DMS53 treated with DMSO at 0.1 percent for 48 hours (cell line): ENCODE measurements at regions not wholly inside any gene's neighbourhood (a gene's known extent, or its start where the extent isn't known, plus 50 kb on each side); places are given as distances from the start of the nearest gene placed in this dataset.
A peak's percentile ranks its signal among the peaks of the same experiment; 100 is the strongest.

Experiments used
- DNase-seq: peaks from one replicate; lab custom pipeline; 2025; ENCODE audit not compliant: unreplicated experiment; lab: John Stamatoyannopoulos, UW

DNA sequence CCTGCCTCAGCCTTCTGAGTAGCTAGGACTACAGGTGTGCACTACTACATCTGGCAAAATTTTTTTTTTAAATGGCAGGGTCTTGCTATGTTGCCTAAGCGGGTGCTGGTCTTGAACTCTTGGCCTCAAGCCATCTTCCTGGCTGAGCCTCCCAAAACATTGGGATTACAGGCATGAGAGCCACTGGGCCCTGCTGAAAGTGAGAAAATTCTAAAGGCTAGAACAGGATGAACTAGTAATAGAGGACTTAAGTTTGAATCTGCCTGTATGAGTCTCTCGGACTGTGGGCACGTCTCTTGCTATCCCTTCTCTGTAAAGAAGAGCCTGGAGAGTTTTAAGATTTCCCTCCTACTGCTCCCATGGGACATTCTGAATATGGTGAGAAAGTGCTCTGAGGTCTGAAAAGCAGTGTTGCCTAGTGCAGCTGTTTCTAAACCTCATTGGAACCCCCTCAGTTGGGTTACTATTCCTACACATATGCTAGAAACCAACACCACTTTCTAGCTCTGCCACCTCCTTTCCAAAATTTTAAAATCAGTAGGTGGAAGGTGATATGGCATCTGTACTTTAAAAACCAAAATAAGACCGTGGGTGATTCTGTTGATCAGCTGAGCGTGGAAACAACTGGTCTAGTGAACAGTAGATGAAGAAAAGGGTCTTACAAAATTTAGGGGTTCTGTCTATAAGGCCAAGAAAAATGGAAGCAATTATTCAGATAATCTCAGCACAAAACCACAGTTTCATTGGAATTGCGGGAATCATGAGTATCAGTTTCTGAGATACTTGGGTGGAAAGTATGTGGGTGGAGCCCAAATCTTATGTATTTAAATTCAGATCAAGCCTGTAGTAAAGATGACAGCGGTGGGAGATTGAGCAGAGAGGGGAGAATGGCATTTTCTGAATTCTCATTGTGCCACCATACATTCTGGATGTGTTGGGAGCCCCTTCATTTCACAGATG lies 259.8 kb upstream of the CXCR4 start:
- no peak for DNase-seq

DNA sequence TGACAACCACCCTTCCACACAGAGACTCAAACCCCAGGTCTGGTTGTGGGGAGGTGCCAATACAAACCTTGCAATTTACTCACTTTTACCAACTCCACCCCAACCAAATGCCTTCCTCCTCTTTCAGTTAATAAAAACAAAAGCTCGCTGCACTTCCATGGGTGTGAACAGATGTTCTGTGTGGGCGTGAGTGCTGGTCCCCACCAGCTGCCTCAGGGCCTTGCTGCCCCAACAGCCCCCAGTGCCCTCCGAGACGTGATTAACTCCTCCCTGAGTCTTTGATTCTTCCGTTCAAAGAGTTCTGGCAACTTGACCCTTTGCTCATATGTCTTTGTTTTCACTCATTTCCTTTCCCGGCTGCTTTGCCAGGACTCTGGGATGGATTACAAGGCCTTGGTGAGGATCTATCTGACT lies 258.9 kb upstream of the CXCR4 start:
- DNase-seq = no peak

DNA sequence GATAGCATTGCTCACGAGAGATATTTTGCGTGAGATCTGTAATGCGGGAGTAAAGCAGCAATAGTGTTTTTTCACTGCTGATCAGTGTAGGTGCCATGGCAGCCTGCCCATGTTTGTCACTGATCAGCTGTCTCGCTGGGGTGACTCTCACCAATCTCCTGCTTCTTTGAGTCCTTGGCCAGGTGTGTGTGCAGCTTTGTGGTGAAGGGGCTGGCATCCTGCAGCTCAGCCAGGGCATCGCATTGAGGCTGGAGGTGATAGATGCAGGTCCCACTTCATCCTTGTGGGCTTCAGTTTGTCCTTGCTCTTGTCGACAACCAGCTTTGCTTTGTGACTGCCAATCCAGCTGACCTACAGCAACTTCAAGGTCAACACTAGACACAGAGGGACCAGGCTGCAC lies 258.3 kb upstream of the CXCR4 start:
- no peak for DNase-seq

DNA sequence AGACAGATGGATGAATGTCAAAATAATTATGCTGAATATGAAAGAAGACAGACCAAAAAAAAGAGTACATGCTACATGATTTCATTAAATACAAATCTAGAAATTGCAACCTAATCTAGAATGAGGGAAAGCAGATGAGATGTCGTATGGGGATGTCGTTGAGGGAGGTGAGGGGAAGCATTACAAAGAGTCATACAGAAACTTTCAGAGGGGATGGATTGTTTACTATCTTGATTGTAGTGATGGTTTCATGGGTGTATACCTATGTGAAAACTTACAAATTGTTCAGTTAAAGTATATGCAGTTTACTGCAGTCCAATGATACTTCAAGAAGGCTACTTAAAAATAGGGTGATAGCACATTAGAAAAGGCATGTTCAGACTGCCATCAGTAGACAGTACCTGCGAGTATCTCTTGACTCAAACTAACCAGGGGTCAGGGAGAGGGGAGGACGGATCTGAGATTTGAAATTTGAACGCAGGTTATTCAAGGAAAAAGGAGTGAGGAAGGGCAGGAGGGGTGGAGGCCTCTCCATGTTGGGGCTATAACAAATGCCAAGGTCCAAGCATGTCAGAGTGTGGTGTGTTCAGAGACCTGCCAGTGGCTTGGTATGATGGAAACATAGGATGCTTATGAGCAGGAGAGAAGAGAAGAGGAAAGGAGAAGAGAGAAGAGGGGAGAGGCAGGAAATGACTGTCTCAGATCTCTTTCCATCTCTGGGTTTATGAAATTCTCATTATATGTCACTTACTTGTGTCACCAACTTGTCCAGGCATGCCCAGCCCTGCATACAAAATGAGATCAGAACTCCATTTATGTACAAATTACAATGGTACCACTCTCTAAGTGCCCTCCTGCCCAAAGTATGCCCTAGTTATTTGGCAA lies 257.3 kb upstream of the CXCR4 start:
- DNase-seq = no peak

DNA sequence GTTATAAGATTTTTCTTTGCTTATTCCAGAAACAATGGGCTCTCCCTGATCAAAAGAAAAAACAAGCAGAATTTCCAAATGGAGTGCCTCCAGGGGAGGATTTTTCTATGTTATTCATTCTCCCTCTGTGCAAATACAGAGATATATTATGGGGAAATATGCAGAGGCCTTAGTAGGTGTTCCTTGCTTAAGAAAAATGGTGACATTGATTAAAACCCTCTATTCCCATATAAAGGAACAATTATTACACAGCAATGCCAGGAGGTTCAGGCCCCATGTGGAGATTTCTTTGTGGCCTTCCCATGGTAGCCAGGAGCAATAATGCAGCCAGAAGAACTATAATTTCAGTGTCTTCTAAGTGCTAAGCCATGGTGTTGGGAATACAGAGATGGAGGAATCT lies 255.9 kb upstream of the CXCR4 start:
- no peak for DNase-seq

DNA sequence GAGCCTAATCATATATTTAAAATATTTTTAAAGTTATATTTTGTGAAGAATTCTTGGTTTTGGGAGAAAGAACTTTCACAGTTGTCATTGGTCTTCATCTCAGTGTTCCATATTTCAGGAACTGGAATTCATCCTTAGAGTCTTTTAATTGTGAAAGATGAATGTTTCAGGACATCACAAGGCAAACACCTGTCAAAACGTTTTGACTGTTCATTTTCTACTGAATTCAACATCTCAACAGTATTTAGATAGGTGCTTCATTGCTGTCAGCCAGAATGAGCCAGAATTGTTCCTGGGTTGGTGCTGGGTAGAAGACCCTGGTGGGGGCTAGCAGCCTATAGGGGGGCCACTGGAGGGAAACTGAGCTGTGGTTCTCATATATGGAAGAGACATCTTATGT lies 255.1 kb upstream of the CXCR4 start:
- no peak for DNase-seq

DNA sequence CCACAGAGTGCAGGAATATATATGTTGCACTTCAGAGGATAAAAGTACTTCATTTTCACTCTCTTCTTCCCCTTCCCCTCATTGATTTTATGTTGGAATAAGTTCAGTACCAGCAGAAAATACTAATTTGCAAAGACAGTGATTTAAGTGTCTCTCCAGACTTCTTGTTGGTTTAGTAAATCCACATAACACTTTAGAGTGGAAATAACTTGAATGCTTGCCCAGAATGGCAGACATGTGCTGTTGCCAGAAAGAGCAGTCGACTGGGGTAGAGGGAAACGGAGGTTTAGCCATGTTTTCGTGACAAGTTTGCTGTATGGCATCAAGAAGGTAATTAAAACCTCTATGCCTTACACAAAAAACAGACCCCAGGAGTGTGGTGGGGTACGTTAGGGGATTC lies 246.0 kb upstream of the CXCR4 start:
- DNase-seq = no peak

DNA sequence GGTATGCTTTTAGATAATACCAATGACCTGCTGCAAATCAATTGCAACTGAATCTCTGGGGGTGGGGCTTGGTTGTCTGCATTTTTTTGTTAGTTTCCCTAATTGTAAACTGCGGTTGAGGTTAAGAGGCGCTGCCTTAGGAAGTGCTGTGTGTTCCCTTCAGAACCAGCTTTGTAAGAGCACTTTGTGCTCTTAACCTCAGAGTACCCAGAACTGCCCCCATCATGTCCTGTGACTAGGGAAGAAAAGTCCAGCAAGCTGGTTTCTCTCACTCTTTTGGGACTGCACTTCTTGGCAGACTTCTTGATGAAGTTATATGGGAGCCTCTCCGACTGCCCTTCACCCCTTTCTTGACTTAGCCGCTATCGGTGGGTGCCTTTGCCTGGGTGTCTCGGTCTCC lies 245.5 kb upstream of the CXCR4 start:
- no peak for DNase-seq

DNA sequence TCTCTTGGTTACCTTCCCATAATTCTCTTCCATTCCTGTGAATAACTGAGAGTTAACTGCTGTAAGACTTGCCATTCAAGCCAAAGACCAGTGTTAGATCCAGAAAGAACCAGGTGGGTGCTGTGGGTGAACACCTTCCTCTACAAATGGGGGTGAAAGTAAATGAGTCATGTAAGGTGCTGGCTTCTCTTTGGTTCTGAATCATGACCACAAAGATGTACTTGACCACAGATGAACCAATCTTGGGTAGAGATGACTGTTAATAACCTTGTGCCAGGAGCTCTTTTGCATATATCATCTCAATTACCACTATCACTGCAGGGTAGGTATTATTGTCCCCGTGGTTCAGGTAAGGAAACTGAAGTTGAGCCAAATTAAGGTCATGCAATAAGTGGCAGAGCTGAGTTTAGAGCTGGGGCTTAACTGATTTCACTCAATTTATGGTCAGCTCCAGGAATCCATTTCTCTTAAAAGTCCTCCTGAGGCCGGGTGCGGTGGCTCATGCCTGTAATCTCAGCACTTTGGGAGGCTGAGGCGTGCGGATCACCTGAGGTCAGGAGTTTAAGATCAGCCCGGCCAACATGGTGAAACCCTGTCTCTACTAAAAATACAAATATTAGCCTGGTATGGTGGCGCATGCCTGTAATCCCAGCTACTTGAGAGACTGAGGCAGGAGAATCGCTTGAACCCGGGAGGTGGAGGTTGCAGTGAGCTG lies 244.9 kb upstream of the CXCR4 start:
- DNase-seq = no peak

DNA sequence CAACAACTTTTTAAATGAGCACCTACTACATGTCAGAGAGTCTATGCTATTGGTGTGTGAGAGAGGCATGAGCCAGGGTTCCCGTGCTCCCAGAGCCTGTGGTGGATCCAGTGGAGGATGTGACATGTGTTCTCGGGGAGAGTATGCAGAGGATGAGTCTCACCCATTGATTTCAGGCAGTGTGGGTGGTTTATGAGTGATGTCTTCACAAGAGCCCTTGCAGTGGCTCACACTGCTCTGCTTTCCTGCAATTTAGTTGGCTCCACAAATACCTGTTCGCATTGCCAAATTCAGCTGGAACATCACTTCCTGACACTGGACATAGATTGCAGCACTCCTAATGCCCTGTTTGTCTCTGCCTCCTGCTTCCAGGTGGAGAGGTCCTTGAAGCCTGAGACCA lies 243.6 kb upstream of the CXCR4 start:
- peak; percentile 48 for DNase-seq

DNA sequence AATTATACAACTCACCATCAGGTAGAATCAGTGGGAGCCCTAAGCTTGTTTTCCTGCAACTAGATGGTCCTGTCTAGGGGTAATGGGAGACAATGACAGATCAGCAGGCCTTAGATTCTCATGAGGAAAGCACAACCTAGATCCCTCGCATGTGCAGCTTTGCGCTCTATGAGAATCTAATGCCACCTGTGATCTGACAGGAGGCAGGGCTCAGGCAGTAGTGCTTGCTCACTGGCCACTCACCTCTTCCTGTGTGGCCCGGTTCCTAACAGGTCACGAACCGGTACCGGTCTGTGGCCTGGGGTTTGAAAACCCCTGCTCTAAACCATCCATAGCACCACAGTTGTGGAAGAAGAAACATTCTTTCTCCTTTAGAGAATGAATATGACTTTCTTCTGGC lies 242.8 kb upstream of the CXCR4 start:
- no peak for DNase-seq

DNA sequence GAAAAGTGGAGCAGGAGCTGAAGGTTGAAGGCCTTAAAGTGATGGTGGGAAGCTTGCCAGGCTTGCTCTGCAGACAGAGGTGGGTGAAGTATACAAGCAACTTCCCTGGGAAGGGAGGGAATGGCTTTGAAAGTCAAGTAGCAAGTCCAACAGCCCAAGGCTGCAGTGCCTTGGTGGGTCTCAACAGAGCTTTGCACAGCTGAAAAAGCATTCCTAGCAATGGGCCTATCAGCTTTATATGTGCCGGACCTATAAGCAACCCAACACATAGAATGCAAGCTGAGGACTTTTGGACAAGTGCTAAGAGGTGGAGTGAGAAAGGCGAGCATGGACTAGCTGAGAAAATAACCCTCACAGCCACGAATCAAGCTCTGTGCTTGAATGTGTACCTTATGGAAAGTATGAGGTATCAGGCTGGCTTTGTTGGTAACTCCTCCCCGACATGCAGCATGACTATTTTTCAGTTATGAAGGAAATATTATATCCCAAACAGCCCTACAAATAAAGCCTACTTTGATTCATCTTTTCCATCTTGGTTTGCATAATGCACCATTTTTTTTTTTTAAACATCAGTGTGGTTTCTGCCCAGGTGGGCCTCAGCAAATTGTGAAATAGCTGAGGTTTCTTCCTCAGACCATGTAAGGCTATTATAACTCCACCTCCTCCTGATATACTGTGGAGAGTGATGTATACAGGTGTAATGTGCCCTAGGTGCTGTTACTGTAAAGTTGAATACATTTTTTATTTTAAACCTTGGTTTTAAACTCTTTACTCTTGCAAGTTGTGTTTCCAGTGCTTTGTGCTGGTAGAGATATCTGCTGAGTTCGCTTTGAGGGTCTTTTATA lies 241.4 kb upstream of the CXCR4 start:
- no peak for DNase-seq

DNA sequence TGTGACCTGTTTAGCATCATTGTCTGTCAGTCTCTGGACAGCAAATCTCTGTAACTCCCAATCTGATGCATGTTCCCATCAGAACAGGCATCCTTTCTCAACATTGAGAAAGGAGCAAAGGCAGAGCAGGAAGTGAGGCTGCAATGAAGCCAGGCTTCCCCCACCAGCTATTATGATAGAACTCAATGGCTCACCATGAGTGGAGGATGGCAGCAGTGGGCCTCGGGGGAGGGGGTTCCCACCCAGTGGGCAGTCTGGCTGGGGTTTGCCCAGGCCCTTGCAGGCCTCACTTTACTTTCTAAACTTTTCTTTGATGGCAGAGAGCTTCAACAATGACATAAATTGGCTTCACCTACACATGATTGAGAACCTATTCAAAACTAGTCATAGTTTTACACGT lies 240.6 kb upstream of the CXCR4 start:
- DNase-seq = no peak

DNA sequence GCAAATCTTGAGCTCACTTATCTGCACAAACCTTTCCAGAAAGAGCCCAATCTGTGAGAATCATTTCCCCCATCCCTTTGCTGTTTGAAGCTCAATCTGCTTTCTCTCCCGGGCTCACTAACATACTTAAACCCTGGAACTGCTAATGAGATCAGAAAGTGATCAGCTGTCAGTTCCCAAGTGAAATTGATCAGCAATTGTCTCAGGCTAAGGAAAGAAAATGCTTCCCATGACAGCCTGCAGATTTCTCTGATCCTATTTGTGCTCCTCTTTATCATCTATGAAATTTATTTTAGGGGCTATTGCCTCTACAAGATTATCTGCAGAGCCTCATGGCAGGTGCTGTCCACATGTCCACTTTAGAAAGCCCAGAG lies 239.0 kb upstream of the CXCR4 start:
- no peak for DNase-seq

DNA sequence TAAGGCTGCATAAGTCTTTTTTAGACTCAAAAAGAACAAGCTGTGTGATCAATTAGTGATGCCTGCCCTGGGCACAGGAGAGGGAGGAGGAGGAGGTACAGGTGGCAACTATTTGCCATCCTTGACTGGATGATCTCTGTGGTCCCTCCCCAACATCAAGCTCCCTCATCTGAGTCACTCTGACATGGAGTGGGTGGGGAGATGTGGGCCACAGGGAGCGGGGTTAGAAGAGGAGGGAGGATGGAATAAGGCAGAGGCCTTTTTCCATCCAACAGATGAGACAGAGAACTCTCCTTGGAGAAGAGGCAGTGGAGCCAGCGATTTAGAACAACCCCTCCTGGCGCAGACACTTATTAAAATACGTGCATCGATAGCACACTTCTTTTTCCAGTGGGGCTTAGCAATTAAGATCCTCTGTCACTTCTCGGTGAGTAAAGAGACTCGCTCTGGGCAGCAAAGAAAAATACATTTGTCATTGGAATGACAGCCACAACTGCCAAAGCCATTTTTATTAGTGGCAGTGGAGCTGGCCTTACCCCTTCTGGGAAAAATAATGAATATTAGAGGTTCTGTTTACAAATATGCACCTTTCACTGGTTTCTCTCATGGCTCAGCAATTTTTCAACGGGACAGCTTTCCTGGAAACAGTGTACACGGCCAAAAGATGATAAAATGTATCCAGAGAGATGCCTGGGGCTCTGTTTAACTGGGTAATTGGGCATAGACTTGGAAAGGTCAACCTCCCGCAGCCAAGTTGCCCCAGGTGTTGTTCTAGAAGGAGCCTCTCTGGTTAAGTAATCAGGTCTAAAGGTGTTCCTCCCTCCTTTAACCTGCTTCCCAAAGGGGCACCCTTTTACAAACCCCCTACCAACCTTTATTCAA lies 238.4 kb upstream of the CXCR4 start:
- DNase-seq = no peak

DNA sequence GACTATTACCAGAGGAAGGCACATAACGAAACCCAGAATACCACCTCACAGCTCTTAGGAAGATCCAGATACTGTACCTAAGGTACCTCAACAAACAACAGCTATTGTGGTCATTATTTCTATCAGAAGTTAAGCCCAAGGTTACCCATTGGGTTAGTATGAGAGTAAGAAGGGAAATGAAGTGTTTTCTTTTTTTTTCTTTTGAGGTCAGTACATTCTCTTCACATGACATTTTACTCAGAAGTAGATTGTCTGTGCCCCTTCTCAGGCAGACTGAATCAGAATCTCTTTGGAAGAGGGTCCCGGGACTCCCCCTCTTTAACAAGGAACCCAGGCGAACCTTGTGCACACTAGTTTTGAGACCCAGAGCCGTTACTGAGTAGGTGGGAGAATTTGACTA lies 233.7 kb upstream of the CXCR4 start:
- no peak for DNase-seq

DNA sequence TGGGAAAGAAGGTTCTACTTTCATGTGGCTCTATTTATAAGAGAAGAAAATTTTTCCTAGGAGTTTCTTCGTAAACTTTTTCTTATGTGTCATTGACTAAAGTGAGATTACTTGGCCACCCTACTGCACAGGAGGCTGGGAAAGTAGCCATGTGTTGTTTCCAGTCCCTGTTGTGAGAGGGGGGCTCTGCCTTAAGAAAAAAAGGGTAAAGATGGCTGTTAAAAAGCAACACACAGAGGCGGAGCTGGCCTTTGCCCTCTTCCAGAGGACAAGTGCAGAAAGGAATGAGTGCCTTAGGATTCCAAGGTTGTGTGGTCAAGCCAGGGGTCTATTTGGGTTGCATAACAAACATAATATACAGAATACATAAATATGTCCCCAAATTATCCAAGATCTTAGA lies 230.0 kb upstream of the CXCR4 start:
- no peak for DNase-seq

DNA sequence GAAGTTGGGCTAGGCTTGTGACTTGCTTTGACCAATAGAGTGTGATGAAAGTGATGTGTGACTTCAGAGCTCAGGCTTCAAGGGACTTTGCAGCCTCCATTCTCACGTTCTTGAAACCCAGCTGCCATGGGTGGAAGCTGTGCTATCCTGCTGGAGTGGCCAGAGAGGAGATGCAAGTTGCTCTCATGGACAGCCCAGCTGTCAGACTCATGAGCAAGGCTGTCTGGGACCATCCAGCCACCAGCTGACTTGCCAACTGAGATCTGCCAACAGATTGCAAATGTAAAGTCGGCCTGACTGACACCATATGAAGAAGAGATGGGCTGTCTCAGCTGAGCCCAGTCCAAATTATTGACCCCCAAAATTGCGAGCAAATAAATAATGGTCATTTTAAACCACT lies 226.4 kb upstream of the CXCR4 start:
- no peak for DNase-seq

DNA sequence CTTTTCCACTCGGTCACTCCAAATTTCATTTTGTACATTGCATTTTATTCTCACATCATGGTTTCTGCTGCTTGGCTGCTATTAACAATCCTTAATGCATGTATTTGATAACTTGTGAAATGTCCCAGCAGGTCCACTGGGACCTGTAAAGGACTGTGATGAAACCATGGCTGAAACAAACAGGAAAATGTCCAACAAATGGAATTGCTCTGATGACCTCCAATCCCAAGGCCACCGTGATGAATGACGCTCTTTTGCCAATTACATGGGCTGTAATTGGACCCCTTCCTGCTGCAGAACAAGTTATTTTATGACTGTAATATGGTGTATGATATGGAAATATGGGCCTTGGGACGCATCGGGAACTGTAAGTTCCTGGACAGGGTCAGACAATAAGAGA lies 224.2 kb upstream of the CXCR4 start:
- no peak for DNase-seq

DNA sequence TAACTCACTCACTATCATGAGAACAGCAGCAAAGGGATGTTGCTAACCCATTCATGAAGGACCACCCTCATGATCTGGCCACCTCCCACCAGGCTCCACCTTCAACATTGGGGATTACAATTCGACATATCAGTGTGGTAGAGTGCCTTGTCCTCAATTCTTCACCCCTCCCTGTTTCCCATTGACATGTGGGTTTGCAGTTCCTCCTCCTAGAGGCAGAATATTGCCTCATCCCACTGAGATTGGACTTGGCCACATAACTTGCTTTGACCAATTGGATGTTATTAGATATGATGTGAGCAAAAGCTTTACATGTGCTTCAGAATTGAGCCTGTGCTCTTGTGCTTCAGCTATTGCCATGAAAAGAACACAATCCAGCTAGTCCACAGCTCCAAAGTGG lies 217.0 kb upstream of the CXCR4 start:
- no peak for DNase-seq
